ENCODE measurements at regions not wholly inside any gene's neighbourhood (a gene's known extent, or its start where the extent isn't known, plus 50 kb on each side); places are given as distances from the start of the nearest gene placed in this dataset.

GRCh38 chr3:87136066-87136596 lies 91.0 kb upstream of the CHMP2B start:
- H4K5ac ChIP-seq (ENCODE audit: low read depth, low read length), result no peak overlapping the region
- no peak overlapping the region for H2BK20ac ChIP-seq (ENCODE audit: low read depth, low read length)
- in situ Hi-C loops (cut with MboI; ENCODE audit: low sequenced_read_pairs), result no loop called here
- no peak overlapping the region for H2AK5ac ChIP-seq (ENCODE audit: low read depth, low read length)
- no peaks in the 10 kb centered on the region for H3K9me1 ChIP-seq (ENCODE audit: insufficient read depth, low read length)
- H3K9me3 ChIP-seq (ENCODE audit: control insufficient read depth, insufficient read depth, low read length), result peaks cover 3% of the 10 kb centered on the region
- no peak overlapping the region for H3K18ac ChIP-seq (ENCODE audit: low read depth, low read length)
- no peak overlapping the region for H3K27ac ChIP-seq (ENCODE audit: insufficient read depth, low read length)
- H3K4me2 ChIP-seq (ENCODE audit: low read depth, low read length), result no peak overlapping the region
- no peaks in the 10 kb centered on the region for H3K36me3 ChIP-seq (ENCODE audit: control insufficient read depth, insufficient read depth, low read length)
- WGBS, 2 experiments (ENCODE audit: extremely low coverage in 2 of 2, insufficient read length in 1 of 2), result no CpG with 5 or more reads among the region's 2 CpGs
- ChIA-PET POLR2A (ENCODE audit: unreplicated experiment) (no interaction called here), CTCF (no interaction called here)
- H3K4ac ChIP-seq (ENCODE audit: low read depth, low read length), result no peak overlapping the region
- no peaks in the 10 kb centered on the region for H3K79me1 ChIP-seq (ENCODE audit: low read depth in 1 of 2, low read length in 2 of 2)
- no peak overlapping the region for H2BK15ac ChIP-seq (ENCODE audit: low read depth, low read length)
- ATAC-seq (ENCODE audit: low read depth) (no peak), DNase-seq (no peak)
- no peak overlapping the region; the same call in 1 of the 2 replicates for H3K23ac ChIP-seq (ENCODE audit: low read depth, low read length)
- H3K56ac ChIP-seq (ENCODE audit: extremely low read depth, insufficient read depth, low read length), result no peak overlapping the region
- no peak overlapping the region for H2BK5ac ChIP-seq (ENCODE audit: low read depth, low read length, poor library complexity, severe bottlenecking)
- peaks cover 2% of the 10 kb centered on the region; the same call in 1 of the 2 replicates for H3K27me3 ChIP-seq (ENCODE audit: control insufficient read depth, insufficient read depth, low read length)
- no peak overlapping the region for H3K14ac ChIP-seq (replicated peaks; ENCODE audit: low read depth, low read length)
- no peak for TF ChIP-seq SMC3 (IDR thresholded peaks at IDR 0.05; ENCODE audit: low read depth, low read length)
- no peak for TF ChIP-seq CTCF (conservative IDR thresholded peaks at IDR 0.05; ENCODE audit: low read depth, low read length)
- TF ChIP-seq NFE2L2 (IDR thresholded peaks at IDR 0.05; ENCODE audit: low read depth, low read length), result no peak
- no peak for TF ChIP-seq RAD21 (IDR thresholded peaks at IDR 0.05; ENCODE audit: low read length)
- TF ChIP-seq MXI1 (IDR thresholded peaks at IDR 0.05; ENCODE audit: borderline replicate concordance, low read depth, low read length), result no peak
- TF ChIP-seq RFX5 (IDR thresholded peaks at IDR 0.05; ENCODE audit: low read depth, low read length), result no peak
- TF ChIP-seq MAZ (IDR thresholded peaks at IDR 0.05; ENCODE audit: borderline replicate concordance, low read depth, low read length), result no peak
- no peak for TF ChIP-seq MAFK (IDR thresholded peaks at IDR 0.05; ENCODE audit: low read depth, low read length)
- no peak for TF ChIP-seq CHD1 (IDR thresholded peaks at IDR 0.05; ENCODE audit: low read depth, low read length)
- TF ChIP-seq CEBPB (IDR thresholded peaks at IDR 0.05; ENCODE audit: low read depth, low read length), result no peak
- TF ChIP-seq, protein P1, sequence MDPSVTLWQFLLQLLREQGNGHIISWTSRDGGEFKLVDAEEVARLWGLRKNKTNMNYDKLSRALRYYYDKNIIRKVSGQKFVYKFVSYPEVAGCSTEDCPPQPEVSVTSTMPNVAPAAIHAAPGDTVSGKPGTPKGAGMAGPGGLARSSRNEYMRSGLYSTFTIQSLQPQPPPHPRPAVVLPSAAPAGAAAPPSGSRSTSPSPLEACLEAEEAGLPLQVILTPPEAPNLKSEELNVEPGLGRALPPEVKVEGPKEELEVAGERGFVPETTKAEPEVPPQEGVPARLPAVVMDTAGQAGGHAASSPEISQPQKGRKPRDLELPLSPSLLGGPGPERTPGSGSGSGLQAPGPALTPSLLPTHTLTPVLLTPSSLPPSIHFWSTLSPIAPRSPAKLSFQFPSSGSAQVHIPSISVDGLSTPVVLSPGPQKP (IDR thresholded peaks at IDR 0.05; ENCODE audit: borderline replicate concordance, low read depth, low read length), result no peak
- TF ChIP-seq FOS (IDR thresholded peaks at IDR 0.05; ENCODE audit: low read depth, low read length), result no peak
- BruUV-seq (replicated peaks), result no TSS peak
- H2AK9ac ChIP-seq (replicated peaks; ENCODE audit: low read depth, low read length, poor library complexity), result no peak overlapping the region
- H2AFZ ChIP-seq (replicated peaks; ENCODE audit: low read length, poor library complexity), result no peak overlapping the region
- dilution Hi-C loops (cut with HindIII; ENCODE audit: low sequenced_read_pairs, unreplicated experiment), result no loop called here
- no peaks in the 10 kb centered on the region for H3K4me1 ChIP-seq (ENCODE audit: control insufficient read depth, insufficient read depth, low read length)
- H4K91ac ChIP-seq (ENCODE audit: insufficient read depth, low read depth, low read length), result no peak overlapping the region
- no peak overlapping the region for H4K8ac ChIP-seq (ENCODE audit: low read depth in 2 of 2, low read length in 2 of 2)
- no peak overlapping the region for H2BK120ac ChIP-seq (ENCODE audit: low read depth, low read length)
- H3K9ac ChIP-seq (ENCODE audit: low read depth, low read length), result no peak overlapping the region
- no peaks in the 10 kb centered on the region for H4K20me1 ChIP-seq (ENCODE audit: insufficient read depth, low read length)
- no peak overlapping the region for H3K4me3 ChIP-seq (ENCODE audit: insufficient read depth, low read depth, low read length)
- intact Hi-C loops (cut with micrococcal nuclease), result no loop called here
